ENCODE measurements at regions not wholly inside any gene's neighbourhood (a gene's known extent, or its start where the extent isn't known, plus 50 kb on each side); places are given as distances from the start of the nearest gene placed in this dataset.

DNA sequence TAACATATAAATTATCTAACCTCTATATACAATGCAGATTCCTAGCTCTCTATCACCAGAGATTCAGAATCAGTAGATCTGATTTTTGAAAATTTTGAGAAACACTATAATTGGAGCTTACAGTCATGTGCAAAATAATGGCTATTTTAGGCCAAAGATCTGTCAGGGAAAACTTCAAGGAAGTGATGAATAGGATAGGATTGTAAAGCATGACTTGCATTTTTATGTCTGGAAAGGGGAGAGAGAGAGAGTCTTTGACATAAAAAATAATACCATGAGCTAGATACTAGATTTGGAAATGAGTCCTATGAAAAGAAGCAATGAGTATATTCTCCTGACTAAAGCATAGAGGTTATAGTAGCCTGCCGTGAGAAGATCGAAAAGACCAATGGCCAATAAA is 181.1 kb downstream of the SDHAF3 start:
- Histone ChIP-seq H3K9ac (ENCODE audit: control insufficient read depth, insufficient read depth, low read length) (no peak overlapping the region), H3K4me2 (ENCODE audit: control insufficient read depth, insufficient read depth) (no peak overlapping the region), H4K20me1 (ENCODE audit: control insufficient read depth, insufficient read depth) (no peaks in the 10 kb centered on the region), H2AFZ (ENCODE audit: control insufficient read depth, low read depth, low read length) (no peak overlapping the region), H3K36me3 (ENCODE audit: control insufficient read depth in 2 of 2, insufficient read depth in 2 of 2, low read length in 1 of 2) (no peaks in the 10 kb centered on the region), H3K4me1 (ENCODE audit: control insufficient read depth, insufficient read depth, low read length) (no peaks in the 10 kb centered on the region), H3K79me2 (ENCODE audit: control insufficient read depth, insufficient read depth, low read length) (no peaks in the 10 kb centered on the region), H3K27me3 (replicated peaks in 1 of 2; ENCODE audit: control insufficient read depth in 2 of 2, insufficient read depth in 2 of 2, low read length in 1 of 2) (no peaks in the 10 kb centered on the region), H3K4me3 (no peak overlapping the region), H3K27ac (ENCODE audit: control insufficient read depth, insufficient read depth) (no peak overlapping the region), H3K9me3 (replicated peaks; ENCODE audit: control insufficient read depth, insufficient read depth, low read length) (no peaks in the 10 kb centered on the region)
- TF ChIP-seq EED (IDR thresholded peaks at IDR 0.05; ENCODE audit: low read depth) (no peak), MEF2A (IDR thresholded peaks at IDR 0.05; ENCODE audit: insufficient read depth, low read depth, low read length) (no peak), SPI1 (IDR thresholded peaks at IDR 0.05; ENCODE audit: borderline replicate concordance, insufficient read depth, low read depth, low read length) (no peak)
- ChIA-PET SMC1A (ENCODE audit: uncharacterized antibody, unreplicated experiment) (interaction anchor here (1.6 kb wide), 1 partner anchor 12 kb away, joined by 7 read pairs; no protein-coding TSS in a partner anchor), RAD21 (ENCODE audit: unreplicated experiment) (no interaction called here), CTCF (no interaction called here), POLR2A (no interaction called here)
- DNase-seq (ENCODE audit: low read depth, low spot score) (no peak), ATAC-seq (no peak), FAIRE-seq (no peak)
- BruUV-seq (replicated peaks): no TSS peak
- intact Hi-C loops (cut with micrococcal nuclease; ENCODE audit: unreplicated experiment): no loop called here
- in situ Hi-C loops (cut with MboI): no loop called here
- 96% methylated on average over 2 of the region's 2 CpGs for WGBS (ENCODE audit: insufficient coverage, insufficient replicate concordance, low lambda C conversion rate, missing lambda C conversion rate)

DNA sequence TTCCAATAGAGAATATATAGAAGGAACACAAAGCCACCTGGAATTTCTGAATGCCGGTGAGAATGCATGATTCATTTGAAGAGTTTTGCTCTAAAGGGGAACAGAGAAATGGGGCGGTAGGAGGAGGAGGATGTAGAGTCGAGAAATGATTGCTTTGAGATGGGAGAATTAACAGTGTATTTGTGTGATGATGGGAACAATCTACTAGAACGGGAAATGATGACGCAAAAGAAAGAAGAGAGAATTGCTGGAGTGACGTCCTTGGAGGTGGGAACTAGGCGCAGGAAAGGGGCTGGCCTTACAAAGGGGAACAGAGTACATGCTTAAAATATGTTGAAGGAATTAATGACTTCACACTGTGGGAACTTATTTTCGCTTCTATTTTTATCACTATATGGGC is 188.1 kb downstream of the SDHAF3 start:
- ChIA-PET POLR2A (no interaction called here), SMC1A (ENCODE audit: uncharacterized antibody, unreplicated experiment) (no interaction called here), CTCF (no interaction called here), RAD21 (ENCODE audit: unreplicated experiment) (no interaction called here)
- no TSS peak for BruUV-seq (replicated peaks)
- ATAC-seq (peak; percentile 88), FAIRE-seq (no peak), DNase-seq (ENCODE audit: low read depth, low spot score) (peak; percentile 19)
- H3K79me2 ChIP-seq (ENCODE audit: control insufficient read depth, insufficient read depth, low read length): no peaks in the 10 kb centered on the region
- H3K4me1 ChIP-seq (ENCODE audit: control insufficient read depth, insufficient read depth, low read length): no peaks in the 10 kb centered on the region
- no peaks in the 10 kb centered on the region for H4K20me1 ChIP-seq (ENCODE audit: control insufficient read depth, insufficient read depth)
- no peak overlapping the region for H3K27ac ChIP-seq (ENCODE audit: control insufficient read depth, insufficient read depth)
- in situ Hi-C loops (cut with MboI) (no loop called here), intact Hi-C loops (cut with micrococcal nuclease; ENCODE audit: unreplicated experiment) (loop anchor here (5.0 kb wide), 1 partner anchor 33 kb away; no protein-coding TSS in a partner anchor)
- H3K4me2 ChIP-seq (ENCODE audit: control insufficient read depth, insufficient read depth): no peak overlapping the region
- no peaks in the 10 kb centered on the region for H3K27me3 ChIP-seq (replicated peaks in 1 of 2; ENCODE audit: control insufficient read depth in 2 of 2, insufficient read depth in 2 of 2, low read length in 1 of 2)
- H3K4me3 ChIP-seq: no peak overlapping the region
- no peaks in the 10 kb centered on the region for H3K9me3 ChIP-seq (replicated peaks; ENCODE audit: control insufficient read depth, insufficient read depth, low read length)
- no peak overlapping the region for H3K9ac ChIP-seq (ENCODE audit: control insufficient read depth, insufficient read depth, low read length)
- 13% methylated on average over 8 of the region's 8 CpGs for WGBS (ENCODE audit: insufficient coverage, insufficient replicate concordance, low lambda C conversion rate, missing lambda C conversion rate)
- no peaks in the 10 kb centered on the region for H3K36me3 ChIP-seq (ENCODE audit: control insufficient read depth in 2 of 2, insufficient read depth in 2 of 2, low read length in 1 of 2)
- H2AFZ ChIP-seq (ENCODE audit: control insufficient read depth, low read depth, low read length): no peak overlapping the region
- TF ChIP-seq MYC (IDR thresholded peaks at IDR 0.05; ENCODE audit: insufficient read depth, insufficient read length, insufficient replicate concordance, low read length, severe bottlenecking) (no peak), SMARCA5 (IDR thresholded peaks at IDR 0.05) (no peak), ETV6 (conservative IDR thresholded peaks at IDR 0.05 in 1 of 2, IDR thresholded peaks at IDR 0.05 in 1 of 2; ENCODE audit: borderline replicate concordance in 1 of 2, low read depth in 1 of 2) (peak in 1 of 2 experiments; percentile 33; a peak in 1 of 4 replicates), MEF2B (IDR thresholded peaks at IDR 0.05; ENCODE audit: partially characterized antibody, poor library complexity, severe bottlenecking) (peak; percentile 57), ATF7 (IDR thresholded peaks at IDR 0.05; ENCODE audit: low read depth) (peak; percentile 77), BMI1 (IDR thresholded peaks at IDR 0.05; ENCODE audit: borderline replicate concordance) (peak; percentile 63; the same call in 1 of the 2 replicates), JUND (IDR thresholded peaks at IDR 0.05; ENCODE audit: low read depth, low read length) (no peak), CREM (IDR thresholded peaks at IDR 0.05; ENCODE audit: low read depth) (peak; percentile 79), MTA2 (IDR thresholded peaks at IDR 0.05; ENCODE audit: low read depth) (peak; percentile 91), IKZF2 (IDR thresholded peaks at IDR 0.05) (peak; percentile 93), IKZF1 (conservative IDR thresholded peaks at IDR 0.05) (peak; percentile 71), CREB1 (IDR thresholded peaks at IDR 0.05; ENCODE audit: low read depth) (peak; percentile 79; the same call in 1 of the 2 replicates)
- TF ChIP-seq, protein P1, sequence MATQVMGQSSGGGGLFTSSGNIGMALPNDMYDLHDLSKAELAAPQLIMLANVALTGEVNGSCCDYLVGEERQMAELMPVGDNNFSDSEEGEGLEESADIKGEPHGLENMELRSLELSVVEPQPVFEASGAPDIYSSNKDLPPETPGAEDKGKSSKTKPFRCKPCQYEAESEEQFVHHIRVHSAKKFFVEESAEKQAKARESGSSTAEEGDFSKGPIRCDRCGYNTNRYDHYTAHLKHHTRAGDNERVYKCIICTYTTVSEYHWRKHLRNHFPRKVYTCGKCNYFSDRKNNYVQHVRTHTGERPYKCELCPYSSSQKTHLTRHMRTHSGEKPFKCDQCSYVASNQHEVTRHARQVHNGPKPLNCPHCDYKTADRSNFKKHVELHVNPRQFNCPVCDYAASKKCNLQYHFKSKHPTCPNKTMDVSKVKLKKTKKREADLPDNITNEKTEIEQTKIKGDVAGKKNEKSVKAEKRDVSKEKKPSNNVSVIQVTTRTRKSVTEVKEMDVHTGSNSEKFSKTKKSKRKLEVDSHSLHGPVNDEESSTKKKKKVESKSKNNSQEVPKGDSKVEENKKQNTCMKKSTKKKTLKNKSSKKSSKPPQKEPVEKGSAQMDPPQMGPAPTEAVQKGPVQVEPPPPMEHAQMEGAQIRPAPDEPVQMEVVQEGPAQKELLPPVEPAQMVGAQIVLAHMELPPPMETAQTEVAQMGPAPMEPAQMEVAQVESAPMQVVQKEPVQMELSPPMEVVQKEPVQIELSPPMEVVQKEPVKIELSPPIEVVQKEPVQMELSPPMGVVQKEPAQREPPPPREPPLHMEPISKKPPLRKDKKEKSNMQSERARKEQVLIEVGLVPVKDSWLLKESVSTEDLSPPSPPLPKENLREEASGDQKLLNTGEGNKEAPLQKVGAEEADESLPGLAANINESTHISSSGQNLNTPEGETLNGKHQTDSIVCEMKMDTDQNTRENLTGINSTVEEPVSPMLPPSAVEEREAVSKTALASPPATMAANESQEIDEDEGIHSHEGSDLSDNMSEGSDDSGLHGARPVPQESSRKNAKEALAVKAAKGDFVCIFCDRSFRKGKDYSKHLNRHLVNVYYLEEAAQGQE (IDR thresholded peaks at IDR 0.05; ENCODE audit: low read depth, low read length): no peak

Data from GM12878 (cell line).